ENCODE measurements at regions not wholly inside any gene's neighbourhood (a gene's known extent, or its start where the extent isn't known, plus 50 kb on each side); places are given as distances from the start of the nearest gene placed in this dataset.

- DNase-seq (ENCODE audit: low read depth in 2 of 2): no peak
These were observed 189.7 kb upstream of the JAG1 start for GRCh38 chr20:10863337-10864060.

- no peak for DNase-seq (ENCODE audit: low read depth in 2 of 2)
These were observed 190.4 kb upstream of the JAG1 start for GRCh38 chr20:10864076-10864672.

- DNase-seq (ENCODE audit: low read depth in 2 of 2): no peak
These were observed 194.5 kb upstream of the JAG1 start for GRCh38 chr20:10868299-10868698.

- DNase-seq (ENCODE audit: low read depth in 2 of 2): no peak
These were observed 199.2 kb upstream of the JAG1 start for GRCh38 chr20:10873026-10873425.

- no peak for DNase-seq (ENCODE audit: low read depth in 2 of 2)
These were observed 201.9 kb upstream of the JAG1 start for GRCh38 chr20:10875653-10876052.

- DNase-seq (ENCODE audit: low read depth in 2 of 2): no peak
These were observed 202.8 kb upstream of the JAG1 start for GRCh38 chr20:10876558-10876957.

- no peak for DNase-seq (ENCODE audit: low read depth in 2 of 2)
These were observed 203.5 kb upstream of the JAG1 start for GRCh38 chr20:10877342-10877741.

GRCh38 chr20:10883166-10883565 is 209.4 kb upstream of the JAG1 start:
- no peak for DNase-seq (ENCODE audit: low read depth in 2 of 2)

- no peak for DNase-seq (ENCODE audit: low read depth in 2 of 2)
These were observed 219.5 kb upstream of the JAG1 start for GRCh38 chr20:10893321-10893720.

- no peak for DNase-seq (ENCODE audit: low read depth in 2 of 2)
These were observed 223.5 kb upstream of the JAG1 start for GRCh38 chr20:10897336-10897735.

- no peak for DNase-seq (ENCODE audit: low read depth in 2 of 2)
These were observed 224.8 kb upstream of the JAG1 start for GRCh38 chr20:10898552-10898951.

GRCh38 chr20:10902174-10902573 is 228.4 kb upstream of the JAG1 start:
- DNase-seq (ENCODE audit: low read depth in 2 of 2): no peak

GRCh38 chr20:10902576-10903282 is 228.9 kb upstream of the JAG1 start:
- DNase-seq (ENCODE audit: low read depth in 2 of 2): no peak

GRCh38 chr20:10906834-10907233 is 233.0 kb upstream of the JAG1 start:
- no peak for DNase-seq (ENCODE audit: low read depth in 2 of 2)

GRCh38 chr20:10909803-10910202 is 236.0 kb upstream of the JAG1 start:
- DNase-seq (ENCODE audit: low read depth in 2 of 2): no peak

GRCh38 chr20:10910535-10911178 is 236.9 kb upstream of the JAG1 start:
- no peak for DNase-seq (ENCODE audit: low read depth in 2 of 2)

- DNase-seq (ENCODE audit: low read depth in 2 of 2): no peak
These were observed 237.5 kb upstream of the JAG1 start for GRCh38 chr20:10911298-10911697.

- DNase-seq (ENCODE audit: low read depth in 2 of 2): no peak
These were observed 242.0 kb upstream of the JAG1 start for GRCh38 chr20:10915815-10916214.

GRCh38 chr20:10916312-10916711 is 242.5 kb upstream of the JAG1 start:
- DNase-seq (ENCODE audit: low read depth in 2 of 2): no peak

- DNase-seq (ENCODE audit: low read depth in 2 of 2): no peak
These were observed 244.0 kb upstream of the JAG1 start for GRCh38 chr20:10917826-10918225.

- no peak for DNase-seq (ENCODE audit: low read depth in 2 of 2)
These were observed 245.8 kb upstream of the JAG1 start for GRCh38 chr20:10919396-10920140.

- DNase-seq (ENCODE audit: low read depth in 2 of 2): no peak
These were observed 246.6 kb upstream of the JAG1 start for GRCh38 chr20:10920396-10920795.
